ENCODE measurements at regions not wholly inside any gene's neighbourhood (a gene's known extent, or its start where the extent isn't known, plus 50 kb on each side); places are given as distances from the start of the nearest gene placed in this dataset.

DNA sequence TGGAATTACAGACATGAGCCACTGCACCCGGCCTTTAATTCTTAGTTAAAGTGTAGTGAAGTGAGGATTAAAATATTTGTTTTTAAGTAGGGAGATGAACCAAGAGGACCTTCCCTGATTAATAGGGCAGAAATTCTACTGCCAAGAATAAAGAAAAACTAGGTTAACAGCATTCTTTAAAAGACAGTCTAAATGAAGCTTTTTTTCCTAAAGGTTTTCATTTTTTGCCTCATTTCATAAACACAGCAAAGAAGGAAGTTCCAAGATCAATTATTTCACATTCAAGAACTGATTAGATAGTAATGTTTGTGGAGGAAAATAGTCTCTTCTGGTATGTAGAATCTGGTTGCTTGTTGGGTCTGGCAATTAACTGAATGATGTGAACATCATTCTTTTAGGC lies 112.1 kb upstream of the ARSJ start:
- CTCF ChIA-PET (ENCODE audit: unreplicated experiment) = no interaction called here

DNA sequence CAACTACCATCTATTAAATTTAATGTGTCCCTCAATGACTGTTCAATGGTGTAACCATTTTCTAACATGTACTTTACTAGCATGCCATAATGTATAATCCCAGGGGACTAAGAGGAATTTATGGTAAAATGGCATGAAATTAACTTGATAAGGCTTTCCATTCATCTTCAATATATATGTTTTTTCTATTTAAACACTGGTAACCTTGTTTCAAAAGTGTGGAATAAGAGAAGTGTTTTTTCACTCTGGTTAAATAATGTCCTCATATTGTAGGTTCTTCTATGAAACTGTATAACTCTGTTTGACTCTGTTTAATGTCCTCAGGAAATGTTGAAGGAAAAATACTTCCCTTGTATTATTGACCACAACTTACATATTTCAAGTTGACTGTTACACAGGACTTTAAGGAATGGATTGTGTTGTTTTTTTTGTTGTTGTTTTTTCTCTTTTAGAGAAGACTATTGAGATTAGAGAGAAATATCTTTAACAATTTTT lies 113.8 kb upstream of the ARSJ start:
- CTCF ChIA-PET (ENCODE audit: unreplicated experiment) = no interaction called here
- H3K36me3 ChIP-seq (ENCODE audit: insufficient read depth, low read length) = no peaks in the 10 kb centered on the region
- H3K4me3 ChIP-seq (ENCODE audit: low read depth, low read length, poor library complexity, severe bottlenecking) = no peak overlapping the region
- no peak overlapping the region for H2AFZ ChIP-seq (ENCODE audit: low read length)
- BruUV-seq (replicated peaks) = no TSS peak
- H3K9me2 ChIP-seq (ENCODE audit: insufficient read depth, low read length) = no peaks in the 10 kb centered on the region
- H3K4me1 ChIP-seq (ENCODE audit: insufficient read depth, low read length, poor library complexity, severe bottlenecking) = no peaks in the 10 kb centered on the region
- H3K9me3 ChIP-seq (ENCODE audit: low read length) = no peaks in the 10 kb centered on the region
- H3K79me2 ChIP-seq (ENCODE audit: insufficient read depth, low read depth, low read length) = no peaks in the 10 kb centered on the region
- TF ChIP-seq, protein P1, sequence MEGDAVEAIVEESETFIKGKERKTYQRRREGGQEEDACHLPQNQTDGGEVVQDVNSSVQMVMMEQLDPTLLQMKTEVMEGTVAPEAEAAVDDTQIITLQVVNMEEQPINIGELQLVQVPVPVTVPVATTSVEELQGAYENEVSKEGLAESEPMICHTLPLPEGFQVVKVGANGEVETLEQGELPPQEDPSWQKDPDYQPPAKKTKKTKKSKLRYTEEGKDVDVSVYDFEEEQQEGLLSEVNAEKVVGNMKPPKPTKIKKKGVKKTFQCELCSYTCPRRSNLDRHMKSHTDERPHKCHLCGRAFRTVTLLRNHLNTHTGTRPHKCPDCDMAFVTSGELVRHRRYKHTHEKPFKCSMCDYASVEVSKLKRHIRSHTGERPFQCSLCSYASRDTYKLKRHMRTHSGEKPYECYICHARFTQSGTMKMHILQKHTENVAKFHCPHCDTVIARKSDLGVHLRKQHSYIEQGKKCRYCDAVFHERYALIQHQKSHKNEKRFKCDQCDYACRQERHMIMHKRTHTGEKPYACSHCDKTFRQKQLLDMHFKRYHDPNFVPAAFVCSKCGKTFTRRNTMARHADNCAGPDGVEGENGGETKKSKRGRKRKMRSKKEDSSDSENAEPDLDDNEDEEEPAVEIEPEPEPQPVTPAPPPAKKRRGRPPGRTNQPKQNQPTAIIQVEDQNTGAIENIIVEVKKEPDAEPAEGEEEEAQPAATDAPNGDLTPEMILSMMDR (conservative IDR thresholded peaks at IDR 0.05; ENCODE audit: low read length) = no peak
- no peak for TF ChIP-seq EZH2phosphoT487 (IDR thresholded peaks at IDR 0.05; ENCODE audit: borderline replicate concordance, low read depth, low read length)
- no peak for DNase-seq (ENCODE audit: low spot score)
- intact Hi-C loops (cut with micrococcal nuclease; ENCODE audit: unreplicated experiment) = no loop called here
- H3K27ac ChIP-seq (ENCODE audit: low read depth, low read length, poor library complexity, severe bottlenecking) = no peak overlapping the region
- H4K20me1 ChIP-seq (ENCODE audit: insufficient read depth, low read length) = no peaks in the 10 kb centered on the region
- H3K4me2 ChIP-seq (ENCODE audit: low read length) = no peak overlapping the region
- POLR2A ChIA-PET = no interaction called here

More for the DNA sequence above, 112.1 kb upstream of the ARSJ start:
- Histone ChIP-seq H3K27ac (ENCODE audit: low read depth, low read length, poor library complexity, severe bottlenecking) (no peak overlapping the region), H3K4me1 (ENCODE audit: insufficient read depth, low read length, poor library complexity, severe bottlenecking) (no peaks in the 10 kb centered on the region), H2AFZ (ENCODE audit: low read length) (no peak overlapping the region), H3K4me3 (ENCODE audit: low read depth, low read length, poor library complexity, severe bottlenecking) (no peak overlapping the region), H3K9me3 (ENCODE audit: low read length) (no peaks in the 10 kb centered on the region), H3K36me3 (ENCODE audit: insufficient read depth, low read length) (no peaks in the 10 kb centered on the region), H3K79me2 (ENCODE audit: insufficient read depth, low read depth, low read length) (no peaks in the 10 kb centered on the region), H3K4me2 (ENCODE audit: low read length) (no peak overlapping the region), H3K9me2 (ENCODE audit: insufficient read depth, low read length) (no peaks in the 10 kb centered on the region), H4K20me1 (ENCODE audit: insufficient read depth, low read length) (no peaks in the 10 kb centered on the region; the same call in 1 of the 2 replicates)
- POLR2A ChIA-PET = no interaction called here
- TF ChIP-seq EZH2phosphoT487 (IDR thresholded peaks at IDR 0.05; ENCODE audit: borderline replicate concordance, low read depth, low read length) = no peak
- TF ChIP-seq, protein P1 (conservative IDR thresholded peaks at IDR 0.05; ENCODE audit: low read length) = no peak
- BruUV-seq (replicated peaks) = no TSS peak
- no peak for DNase-seq (ENCODE audit: low spot score)
- intact Hi-C loops (cut with micrococcal nuclease; ENCODE audit: unreplicated experiment) = no loop called here

DNA sequence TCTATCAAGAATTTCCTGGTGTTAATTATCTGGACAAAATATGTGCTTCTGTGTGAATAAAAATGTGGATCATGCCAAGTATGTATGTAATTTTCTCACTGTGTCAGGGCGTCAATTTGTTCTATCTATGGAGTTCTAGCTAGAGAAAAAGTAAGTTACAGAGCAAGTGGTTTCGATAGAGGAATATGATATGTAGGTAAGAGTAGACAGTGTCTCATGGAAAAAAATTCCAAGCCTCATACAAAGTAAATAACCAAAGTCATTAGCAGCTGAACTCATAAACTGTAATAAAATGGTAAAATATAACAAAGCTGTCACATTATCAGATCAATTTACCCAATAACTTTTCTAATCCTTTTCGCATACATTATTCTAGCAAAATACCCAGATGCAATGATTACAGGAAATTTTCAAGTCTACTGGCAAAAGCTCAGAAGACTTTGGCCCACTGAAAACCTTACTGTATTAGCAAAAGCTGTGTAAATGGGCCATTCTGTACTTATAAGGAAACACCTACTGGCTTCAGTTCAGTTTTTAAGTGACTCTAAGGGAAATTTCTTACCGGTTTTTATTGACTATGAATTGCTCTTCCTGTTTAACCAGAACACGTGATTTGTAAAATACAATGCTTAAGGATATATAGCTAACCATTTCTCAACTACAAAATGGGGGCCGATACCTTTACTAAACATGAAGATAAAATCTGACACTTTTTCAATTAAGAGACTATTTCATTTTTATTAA lies 121.0 kb upstream of the ARSJ start:
- POLR2A ChIA-PET = interaction anchor here (0.7 to 1.3 kb wide), 2 partner anchors 16 to 328 kb away, joined by 3 to 4 read pairs; no protein-coding TSS in a partner anchor
- H2AFZ ChIP-seq (ENCODE audit: low read length) = no peak overlapping the region
- H4K20me1 ChIP-seq (ENCODE audit: insufficient read depth, low read length) = no peaks in the 10 kb centered on the region
- H3K27ac ChIP-seq (ENCODE audit: low read depth, low read length, poor library complexity, severe bottlenecking) = no peak overlapping the region
- H3K36me3 ChIP-seq (ENCODE audit: insufficient read depth, low read length) = no peaks in the 10 kb centered on the region
- no peak overlapping the region for H3K4me2 ChIP-seq (ENCODE audit: low read length)
- TF ChIP-seq EZH2phosphoT487 (IDR thresholded peaks at IDR 0.05; ENCODE audit: borderline replicate concordance, low read depth, low read length) = no peak
- TF ChIP-seq, protein P1 (conservative IDR thresholded peaks at IDR 0.05; ENCODE audit: low read length) = no peak
- H3K9me3 ChIP-seq (ENCODE audit: low read length) = no peaks in the 10 kb centered on the region
- H3K4me3 ChIP-seq (ENCODE audit: low read depth, low read length, poor library complexity, severe bottlenecking) = no peak overlapping the region
- no peak for DNase-seq (ENCODE audit: low spot score)
- H3K79me2 ChIP-seq (ENCODE audit: insufficient read depth, low read depth, low read length) = no peaks in the 10 kb centered on the region
- no peaks in the 10 kb centered on the region for H3K4me1 ChIP-seq (ENCODE audit: insufficient read depth, low read length, poor library complexity, severe bottlenecking)
- BruUV-seq (replicated peaks) = no TSS peak
- H3K9me2 ChIP-seq (ENCODE audit: insufficient read depth, low read length) = no peaks in the 10 kb centered on the region
- intact Hi-C loops (cut with micrococcal nuclease; ENCODE audit: unreplicated experiment) = no loop called here
- CTCF ChIA-PET (ENCODE audit: unreplicated experiment) = no interaction called here

Data from OCI-LY7 (cell line).